Heart right ventricle (tissue), 16 donors: ENCODE measurements at regions not wholly inside any gene's neighbourhood (a gene's known extent, or its start where the extent isn't known, plus 50 kb on each side); places are given as distances from the start of the nearest gene placed in this dataset.

ENCODE experiments used
- ATAC-seq, 8 donors: fragments of 200-7000 bp; cut with Tn5 transposase; one replicate each; pipeline ENCODE4 v1.9.1; 2020; ENCODE audit warnings: mild to moderate bottlenecking in 8 of 8, moderate library complexity in 8 of 8, moderate number of reproducible peaks in 1 of 8
- DNase-seq, 2 donors: peaks; one replicate each; pipeline ENCODE4 v3.0.0-alpha.2; 2020
- H3K27ac ChIP-seq, 10 donors: fragments of 200-600 bp; sonication (generic) in 2 of 10; one replicate each; pipeline versions ENCODE4 v1.5.0 to v1.8.0; 2020 to 2022; ENCODE audit warnings: mild to moderate bottlenecking in 3 of 10
- H3K27me3 ChIP-seq, 7 donors: fragments of 200-600 bp; one replicate each; pipeline ENCODE4 v1.8.0; 2021 to 2022; ENCODE audit warnings: mild to moderate bottlenecking in 2 of 7
- H3K36me3 ChIP-seq, 9 donors: fragments of 200-600 bp; sonication (generic) in 1 of 9; one replicate each; pipeline versions ENCODE4 v1.5.0 to v1.8.0; 2020 to 2022; ENCODE audit warnings: mild to moderate bottlenecking in 2 of 9
- H3K4me1 ChIP-seq, 9 donors: fragments of 200-600 bp; sonication (generic) in 1 of 9; one replicate each; pipeline versions ENCODE4 v1.5.0 to v1.8.0; 2020 to 2022; ENCODE audit warnings: mild to moderate bottlenecking in 4 of 9
- H3K4me3 ChIP-seq, 10 donors: fragments of 200-600 bp; sonication (generic) in 2 of 10; one replicate each; pipeline versions ENCODE4 v1.5.0 to v1.8.0; 2020 to 2022; ENCODE audit warnings: mild to moderate bottlenecking in 7 of 10, moderate library complexity in 2 of 10
- H3K9me3 ChIP-seq, 11 donors: fragments of 200-600 bp in 10 of 11; sonication (generic) in 2 of 11; one replicate each; pipeline versions ENCODE4 v1.5.0 to v1.8.0; 2013 to 2022; ENCODE audit warnings: mild to moderate bottlenecking in 2 of 11, control low read depth in 1 of 11, moderate library complexity in 1 of 11
- CTCF ChIP-seq, 9 donors: fragments of 200-600 bp; sonication (generic) in 2 of 9; IDR thresholded peaks; one replicate each; pipeline versions ENCODE4 v1.5.0 to v1.8.0; 2021 to 2022; ENCODE audit warnings: antibody characterized with exemption in 9 of 9, mild to moderate bottlenecking in 5 of 9, moderate library complexity in 1 of 9
- WGBS, 2 donors: extraction: QIAGEN DNeasy Blood & Tissue Kit; methylation state at CpG; one replicate each; pipeline ENCODE4 v1.1.7; 2013; ENCODE audit warnings: inconsistent platforms in 1 of 2; 5-methylcytosine and 5-hydroxymethylcytosine counted together
- intact Hi-C, 10 donors: fragments of 100-400 bp; cut with DNase I; formaldehyde crosslinking; loops; one replicate each; pipeline versions ENCODE4 v1.11.1 to v1.14.2; 2022
- donor health status: Arrhythmogenic right ventricular cardiomyopathy.
- donor health status: ischemic (EF 13 %, LVEDD 7.1; RV severe dilation, severe dysfunction).
- donor health status: healthy with polysubstance abuse.
- donor health status: DM: no; HTN: yes; CAD: no.
- donor health status: DM: no; HTN: no; CAD: no.
- donor health status: ischemic (EF 25% LVEDD 6.9; RV normal size, moderate dysfunction).
- donor health status: ischemic (EF 25% LVEDD 5.7; RV mildly dilated, moderate dysfunction).
- donor health status: healthy.
- donor health status: DM: yes; HTN: yes; CAD: no.
- donor health status: Ischemic cardiomyopathy.
- donor health status: ischemic (EF 35%, LVEDD 5.7; RV mildly dilated, moderate dysfunction).
- donor health status: nonischemic (EF 11% LVEDD 7.7; RV severe dilation, severe dysfunction).
- donor health status: DM: yes; HTN: yes; CAD: no.
- donor health status: PGD.
- donor health status: ischemic (EF 29% LVEDD 5.4; RV normal size, mild dysfunction).
- donor health status: nonischemic (EF 23%, LVEDD 6.1; RV moderate dilation, normal function).

GRCh38 chr1:143661418-143662101 is 310.2 kb downstream of the FAM72C start:
- ATAC-seq: no peak

DNA sequence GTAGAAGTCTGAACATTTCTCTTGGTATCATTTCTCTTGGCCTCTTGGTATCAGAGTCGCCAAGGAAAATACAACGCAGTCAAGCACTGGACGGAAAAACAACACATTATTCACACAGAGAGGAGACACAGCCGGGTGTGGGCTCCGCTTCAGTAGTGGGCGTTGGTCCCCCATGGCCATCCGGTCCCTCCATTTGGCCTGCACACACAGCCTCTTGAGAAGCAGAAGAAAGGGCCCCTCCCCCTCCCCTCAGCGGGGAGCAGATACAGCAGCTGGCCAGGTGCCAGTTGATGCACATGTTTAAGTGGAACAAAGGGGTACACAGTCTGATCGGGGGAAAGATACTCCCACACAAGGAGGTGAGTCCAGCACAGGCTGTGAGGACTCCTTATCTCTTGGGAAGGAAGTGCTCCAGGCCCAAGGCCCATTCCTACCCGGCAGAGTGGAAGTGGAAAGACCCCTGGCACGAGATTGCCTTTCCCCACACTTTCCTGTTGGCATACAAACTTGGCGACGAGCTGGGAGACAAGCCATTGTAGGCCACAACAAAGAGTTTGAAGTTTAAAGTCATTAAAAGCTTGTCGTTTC is 311.3 kb downstream of the FAM72C start:
- H3K36me3 ChIP-seq: no peaks in the 10 kb centered on the region
- DNase-seq (no peak), ATAC-seq (peak in 2 of 8 donors; percentile 55 to 59)
- peaks cover 0 to 11% (median 0%) of the 10 kb centered on the region in 9 donors for H3K4me1 ChIP-seq
- H3K9me3 ChIP-seq: peaks cover 0 to 10% (median 0%) of the 10 kb centered on the region in 11 donors
- H3K4me3 ChIP-seq: no peak overlapping the region
- H3K27ac ChIP-seq: no peak overlapping the region
- WGBS, 2 donors: 11% methylated on average over 13 to 14 of the region's 14 CpGs
- no peak for TF ChIP-seq CTCF (IDR thresholded peaks at IDR 0.05)
- intact Hi-C loops: no loop called here
- peaks cover 7 to 99% (median 96%) of the 10 kb centered on the region in 7 donors for H3K27me3 ChIP-seq

More at GRCh38 chr1:143661418-143662101, 310.2 kb downstream of the FAM72C start:
- no peak for TF ChIP-seq CTCF (IDR thresholded peaks at IDR 0.05)
- H3K27me3 ChIP-seq: peaks cover 7 to 99% (median 96%) of the 10 kb centered on the region in 7 donors
- H3K27ac ChIP-seq: no peak overlapping the region
- intact Hi-C loops: no loop called here
- no peak for DNase-seq
- WGBS, 2 donors: 2 to 5% methylated on average over 47 of the region's 47 CpGs
- H3K36me3 ChIP-seq: no peaks in the 10 kb centered on the region
- peaks cover 0 to 5% (median 0%) of the 10 kb centered on the region in 11 donors for H3K9me3 ChIP-seq
- peaks cover 0 to 11% (median 0%) of the 10 kb centered on the region in 9 donors for H3K4me1 ChIP-seq
- H3K4me3 ChIP-seq: peak overlapping the region in 1 of 10 donors; percentile 17

DNA sequence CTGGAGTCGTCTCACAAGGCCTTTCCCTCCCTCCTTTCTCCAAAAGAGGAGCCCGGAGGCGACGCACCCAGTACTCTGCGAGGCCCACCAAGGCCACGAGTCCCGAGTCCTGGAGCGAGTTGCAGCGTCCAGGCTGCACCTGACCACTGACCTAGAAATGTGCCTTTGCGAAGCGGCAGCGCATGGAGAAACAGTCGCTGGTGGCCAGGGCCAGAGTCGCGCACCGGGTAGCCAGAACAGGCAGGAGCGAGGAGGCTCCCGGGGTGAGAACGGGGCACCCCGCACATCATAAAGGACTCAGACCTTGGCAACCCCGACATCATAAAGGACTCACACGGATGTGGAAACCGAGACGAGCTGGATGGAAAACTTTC is 318.4 kb downstream of the FAM72C start:
- TF ChIP-seq CTCF (IDR thresholded peaks at IDR 0.05): no peak
- no peaks in the 10 kb centered on the region for H3K4me1 ChIP-seq
- no peaks in the 10 kb centered on the region for H3K36me3 ChIP-seq
- no peak overlapping the region for H3K27ac ChIP-seq
- ATAC-seq (no peak), DNase-seq (no peak)
- peaks cover 11 to 99% (median 95%) of the 10 kb centered on the region in 7 donors for H3K27me3 ChIP-seq
- H3K4me3 ChIP-seq: no peak overlapping the region
- intact Hi-C loops: no loop called here
- WGBS, 2 donors: 10 to 30% methylated on average over 24 of the region's 24 CpGs
- H3K9me3 ChIP-seq: peaks cover 0 to 10% (median 0%) of the 10 kb centered on the region in 11 donors

GRCh38 chr1:143652744-143653428 is 318.9 kb downstream of the FAM72C start:
- Histone ChIP-seq H3K4me1 (no peaks in the 10 kb centered on the region), H3K27me3 (peaks cover 11 to 99% (median 94%) of the 10 kb centered on the region in 7 donors), H3K27ac (no peak overlapping the region), H3K9me3 (peaks cover 0 to 10% (median 0%) of the 10 kb centered on the region in 11 donors), H3K4me3 (no peak overlapping the region), H3K36me3 (no peaks in the 10 kb centered on the region)
- ATAC-seq (no peak), DNase-seq (no peak)
- no peak for TF ChIP-seq CTCF (IDR thresholded peaks at IDR 0.05)
- 15 to 26% methylated on average over 36 of the region's 36 CpGs for WGBS, 2 donors
- intact Hi-C loops: no loop called here
